Small intestine (tissue), 7 donors: ENCODE measurements at regions not wholly inside any gene's neighbourhood (a gene's known extent, or its start where the extent isn't known, plus 50 kb on each side); places are given as distances from the start of the nearest gene placed in this dataset.

Experiments
- DNase-seq, 2 donors: peaks; one replicate each; pipeline versions ENCODE4 v3.0.0 to v3.0.0-alpha.2; 2013
- FAIRE-seq: peaks from 2 replicates; lab custom pipeline; 2012; peaks lifted over from hg19 to GRCh38; lab: Jason Lieb, UNC
- H3K27ac ChIP-seq, 3 donors: one replicate each; pipeline ENCODE4 v1.5.1; 2013; ENCODE audit warnings: low read length in 2 of 3, mild to moderate bottlenecking in 2 of 3, control low read depth in 1 of 3, inconsistent platforms in 1 of 3, low read depth in 1 of 3, moderate library complexity in 1 of 3
- H3K27me3 ChIP-seq, 3 donors: one replicate each; pipeline ENCODE4 v1.6.1; 2013; ENCODE audit warnings: low read length in 3 of 3, inconsistent platforms in 1 of 3; ENCODE audit not compliant: control insufficient read depth in 3 of 3, insufficient read depth in 3 of 3
- H3K36me3 ChIP-seq, 3 donors: one replicate each; pipeline ENCODE4 v1.6.1; 2013; ENCODE audit warnings: low read length in 3 of 3, inconsistent platforms in 1 of 3, low read depth in 1 of 3, mild to moderate bottlenecking in 1 of 3, moderate library complexity in 1 of 3; ENCODE audit not compliant: control insufficient read depth in 3 of 3, insufficient read depth in 2 of 3
- H3K4me1 ChIP-seq, 3 donors: one replicate each; pipeline ENCODE4 v1.6.1; 2013; ENCODE audit warnings: low read length in 2 of 3, inconsistent platforms in 1 of 3, low read depth in 1 of 3, mild to moderate bottlenecking in 1 of 3, moderate library complexity in 1 of 3; ENCODE audit not compliant: control insufficient read depth in 3 of 3, insufficient read depth in 2 of 3
- H3K4me3 ChIP-seq, 3 donors: one replicate each; pipeline ENCODE4 v1.5.1; 2013; ENCODE audit warnings: low read length in 3 of 3, control low read depth in 1 of 3, inconsistent platforms in 1 of 3, low read depth in 1 of 3, mild to moderate bottlenecking in 1 of 3, moderate library complexity in 1 of 3
- H3K9me3 ChIP-seq, 2 donors: one replicate each; pipeline ENCODE4 v1.6.1; 2013; ENCODE audit warnings: low read depth in 1 of 2, low read length in 1 of 2; ENCODE audit not compliant: control insufficient read depth in 2 of 2, insufficient read depth in 1 of 2
- WGBS, 3 donors: extraction: QIAGEN DNeasy Blood & Tissue Kit; methylation state at CpG; one replicate each; pipeline ENCODE4 v1.1.7; 2013; 5-methylcytosine and 5-hydroxymethylcytosine counted together
- donor health status: healthy with polysubstance abuse.
- donor health status: control.
- donor health status: control.
- donor health status: Bipolar disorder and iron deficiency.
- donor health status: healthy.

GRCh38 chr1:228955691-228956090 is 220.4 kb downstream of the RHOU start:
- WGBS, 3 donors: 68 to 97% (median 93%) methylated on average over 1 of the region's 1 CpG
- DNase-seq (peak; percentile 46 to 55), FAIRE-seq (no peak)
- H3K9me3 ChIP-seq: no peaks in the 10 kb centered on the region
- no peaks in the 10 kb centered on the region for H3K4me1 ChIP-seq
- H3K27ac ChIP-seq: no peak overlapping the region
- no peaks in the 10 kb centered on the region for H3K36me3 ChIP-seq
- no peak overlapping the region for H3K4me3 ChIP-seq
- H3K27me3 ChIP-seq: no peaks in the 10 kb centered on the region

GRCh38 chr1:228956864-228957263 is 221.6 kb downstream of the RHOU start:
- WGBS, 3 donors: 87 to 91% (median 89%) methylated on average over 5 of the region's 5 CpGs
- FAIRE-seq: no peak

GRCh38 chr1:228957535-228957934 is 222.3 kb downstream of the RHOU start:
- Histone ChIP-seq H3K27ac (no peak overlapping the region), H3K9me3 (no peaks in the 10 kb centered on the region), H3K4me3 (no peak overlapping the region), H3K36me3 (no peaks in the 10 kb centered on the region), H3K27me3 (no peaks in the 10 kb centered on the region), H3K4me1 (no peaks in the 10 kb centered on the region)
- DNase-seq: no peak
- no peak for FAIRE-seq
- WGBS, 3 donors: 81 to 96% (median 95%) methylated on average over 6 of the region's 6 CpGs

More at GRCh38 chr1:228956864-228957263, 221.6 kb downstream of the RHOU start:
- H3K4me1 ChIP-seq: no peaks in the 10 kb centered on the region
- H3K27me3 ChIP-seq: no peaks in the 10 kb centered on the region
- no peaks in the 10 kb centered on the region for H3K36me3 ChIP-seq
- no peak for DNase-seq
- H3K27ac ChIP-seq: no peak overlapping the region
- H3K4me3 ChIP-seq: no peak overlapping the region
- H3K9me3 ChIP-seq: no peaks in the 10 kb centered on the region

GRCh38 chr1:228958121-228958520 is 222.8 kb downstream of the RHOU start:
- no peaks in the 10 kb centered on the region for H3K36me3 ChIP-seq
- DNase-seq: no peak
- no peaks in the 10 kb centered on the region for H3K4me1 ChIP-seq
- WGBS, 3 donors: 84 to 94% (median 87%) methylated on average over 4 of the region's 4 CpGs
- no peaks in the 10 kb centered on the region for H3K9me3 ChIP-seq
- H3K27ac ChIP-seq: no peak overlapping the region
- H3K27me3 ChIP-seq: no peaks in the 10 kb centered on the region
- FAIRE-seq: no peak
- H3K4me3 ChIP-seq: no peak overlapping the region

GRCh38 chr1:228958741-228959140 is 223.5 kb downstream of the RHOU start:
- Histone ChIP-seq H3K4me3 (no peak overlapping the region), H3K9me3 (no peaks in the 10 kb centered on the region), H3K36me3 (no peaks in the 10 kb centered on the region), H3K27me3 (no peaks in the 10 kb centered on the region), H3K4me1 (peaks cover 0 to 4% (median 0%) of the 10 kb centered on the region in 3 donors), H3K27ac (no peak overlapping the region)
- DNase-seq: no peak
- FAIRE-seq: no peak
- 36 to 70% (median 61%) methylated on average over 2 of the region's 2 CpGs for WGBS, 3 donors

- 64 to 74% (median 69%) methylated on average over 5 of the region's 5 CpGs for WGBS, 3 donors
- H3K4me3 ChIP-seq: no peak overlapping the region
- H3K36me3 ChIP-seq: no peaks in the 10 kb centered on the region
- H3K27ac ChIP-seq: no peak overlapping the region
- H3K4me1 ChIP-seq: peaks cover 0 to 12% (median 0%) of the 10 kb centered on the region in 3 donors
- no peaks in the 10 kb centered on the region for H3K9me3 ChIP-seq
- no peak for FAIRE-seq
- H3K27me3 ChIP-seq: no peaks in the 10 kb centered on the region
- DNase-seq: no peak
These were observed 225.4 kb downstream of the RHOU start for GRCh38 chr1:228960705-228961104.

GRCh38 chr1:228961511-228961910 is 226.2 kb downstream of the RHOU start:
- H3K9me3 ChIP-seq: no peaks in the 10 kb centered on the region
- no peak for FAIRE-seq
- no peak overlapping the region for H3K4me3 ChIP-seq
- H3K4me1 ChIP-seq: peaks cover 0 to 12% (median 0%) of the 10 kb centered on the region in 3 donors
- H3K27me3 ChIP-seq: no peaks in the 10 kb centered on the region
- 90 to 95% (median 95%) methylated on average over 6 of the region's 6 CpGs for WGBS, 3 donors
- H3K27ac ChIP-seq: no peak overlapping the region
- no peaks in the 10 kb centered on the region for H3K36me3 ChIP-seq
- DNase-seq: no peak

GRCh38 chr1:228963795-228964177 is 228.5 kb downstream of the RHOU start:
- FAIRE-seq (no peak), DNase-seq (no peak)
- peak overlapping the region in 2 of 3 donors; percentile 21 to 41 for H3K27ac ChIP-seq

More at GRCh38 chr1:228963795-228964177, 228.5 kb downstream of the RHOU start:
- Histone ChIP-seq H3K27me3 (no peaks in the 10 kb centered on the region), H3K4me3 (no peak overlapping the region), H3K9me3 (no peaks in the 10 kb centered on the region), H3K36me3 (no peaks in the 10 kb centered on the region), H3K4me1 (peaks cover 0 to 12% (median 0%) of the 10 kb centered on the region in 3 donors)
- 22 to 45% (median 23%) methylated on average over 2 of the region's 2 CpGs for WGBS, 3 donors
